ENCODE measurements at regions not wholly inside any gene's neighbourhood (a gene's known extent, or its start where the extent isn't known, plus 50 kb on each side); places are given as distances from the start of the nearest gene placed in this dataset.

DNA sequence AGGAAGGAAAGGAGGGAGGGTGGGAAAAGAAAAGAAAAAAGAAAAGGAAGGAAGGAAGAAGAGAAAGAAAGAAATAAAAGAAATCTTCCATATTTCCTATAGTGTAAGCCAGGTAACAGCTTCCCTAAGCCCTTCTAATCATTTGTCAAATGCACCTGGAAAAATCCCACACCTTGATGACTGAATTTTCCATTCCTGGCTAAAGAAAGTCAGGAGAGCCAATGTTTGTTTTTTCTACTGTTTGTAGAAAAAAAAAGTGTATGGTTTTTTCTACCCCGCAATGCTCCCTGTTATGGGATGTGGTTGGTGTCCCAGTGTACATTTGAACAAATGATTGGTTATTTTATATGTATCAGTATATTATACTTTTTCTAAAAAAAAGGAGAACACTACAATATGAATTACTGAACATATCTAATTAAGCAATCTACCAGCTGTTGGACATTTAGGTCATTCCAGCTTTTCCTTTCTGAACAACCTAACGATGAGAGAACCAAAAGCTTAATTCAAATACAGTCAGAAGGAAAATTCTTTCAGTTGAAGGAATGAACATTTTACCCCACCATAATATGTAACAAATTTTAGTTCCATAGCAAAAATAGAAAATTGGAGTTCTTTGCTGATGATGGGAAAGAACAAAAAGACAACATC, 355.0 kb downstream of the SETD4 start (continued):
- no peak for TF ChIP-seq PHB2 (IDR thresholded peaks at IDR 0.05; ENCODE audit: partially characterized antibody)
- TF ChIP-seq ZNF33A (CRISPR knock-in tag; IDR thresholded peaks at IDR 0.05; ENCODE audit: borderline replicate concordance), result no peak

DNA sequence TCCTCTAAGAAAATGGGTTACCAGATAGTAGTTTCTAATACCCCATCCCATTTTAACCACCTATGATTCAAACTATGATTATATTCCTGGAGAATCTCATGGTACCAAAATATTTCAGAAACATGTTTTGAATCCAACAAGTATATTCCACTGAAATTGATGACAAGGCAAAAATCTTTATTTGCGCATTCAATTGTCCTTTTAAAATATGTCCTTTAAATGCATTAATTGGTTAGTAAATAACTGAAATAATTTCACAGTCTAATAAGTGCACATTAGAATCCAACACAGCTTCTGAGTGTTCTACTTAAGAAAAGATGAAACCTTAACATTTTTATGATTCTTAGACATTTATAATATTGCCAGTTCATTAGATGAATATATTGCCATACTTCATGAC, 356.6 kb downstream of the SETD4 start:
- Histone ChIP-seq H3K4me3 (replicated peaks in 1 of 3; ENCODE audit: insufficient read depth in 1 of 3, low read depth in 2 of 3, low read length in 3 of 3) (no peak overlapping the region), H3K79me2 (ENCODE audit: insufficient read depth, low read length) (no peaks in the 10 kb centered on the region), H3K27me3 (ENCODE audit: control insufficient read depth in 1 of 2, insufficient read depth in 2 of 2, low read length in 2 of 2) (no peaks in the 10 kb centered on the region), H3K4me1 (ENCODE audit: insufficient read depth, low read length) (no peaks in the 10 kb centered on the region), H3K9me3 (ENCODE audit: low read length) (no peaks in the 10 kb centered on the region), H2AFZ (ENCODE audit: low read length) (no peak overlapping the region), H3K36me3 (replicated peaks in 1 of 2; ENCODE audit: control insufficient read depth in 1 of 2, insufficient read depth in 2 of 2, low read length in 2 of 2) (no peaks in the 10 kb centered on the region), H3K9ac (ENCODE audit: insufficient read depth, low read depth, low read length) (no peak overlapping the region), H4K20me1 (ENCODE audit: insufficient read depth, low read length) (no peaks in the 10 kb centered on the region), H3K4me2 (ENCODE audit: low read depth, low read length) (no peak overlapping the region), H3K27ac (ENCODE audit: extremely low read length, insufficient read depth, low read length) (no peak overlapping the region)
- no peak for ATAC-seq
- WGBS (ENCODE audit: low lambda C conversion rate), result 94% methylated on average over 1 of the region's 1 CpG
- BruUV-seq (replicated peaks), result no TSS peak
- ChIA-PET CTCF (ENCODE audit: low intra/inter-chr PET ratio, low total read pairs) (no interaction called here), POLR2A (no interaction called here)
- TF ChIP-seq MAFK (conservative IDR thresholded peaks at IDR 0.05 in 1 of 2, IDR thresholded peaks at IDR 0.05 in 1 of 2; ENCODE audit: low read length in 2 of 2) (peak; percentile 94 to 96), MAFF (IDR thresholded peaks at IDR 0.05; ENCODE audit: low read depth, low read length) (peak; percentile 95)
- TF ChIP-seq, protein P1, sequence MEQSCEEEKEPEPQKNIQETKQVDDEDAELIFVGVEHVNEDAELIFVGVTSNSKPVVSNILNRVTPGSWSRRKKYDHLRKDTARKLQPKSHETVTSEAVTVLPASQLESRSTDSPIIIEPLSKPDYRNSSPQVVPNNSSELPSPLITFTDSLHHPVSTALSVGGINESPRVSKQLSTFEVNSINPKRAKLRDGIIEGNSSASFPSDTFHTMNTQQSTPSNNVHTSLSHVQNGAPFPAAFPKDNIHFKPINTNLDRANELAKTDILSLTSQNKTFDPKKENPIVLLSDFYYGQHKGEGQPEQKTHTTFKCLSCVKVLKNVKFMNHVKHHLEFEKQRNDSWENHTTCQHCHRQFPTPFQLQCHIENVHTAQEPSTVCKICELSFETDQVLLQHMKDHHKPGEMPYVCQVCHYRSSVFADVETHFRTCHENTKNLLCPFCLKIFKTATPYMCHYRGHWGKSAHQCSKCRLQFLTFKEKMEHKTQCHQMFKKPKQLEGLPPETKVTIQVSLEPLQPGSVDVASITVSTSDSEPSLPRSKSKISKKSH (CRISPR knock-in tag; IDR thresholded peaks at IDR 0.05; ENCODE audit: borderline replicate concordance), result no peak
- no peak for FAIRE-seq
- in situ Hi-C loops (cut with HindIII; ENCODE audit: extremely low pct_ligation_motif_present, low pct_unique_long_range_greater_than_20kb), result no loop called here
- intact Hi-C loops (cut with micrococcal nuclease; ENCODE audit: unreplicated experiment), result no loop called here
- DNase-seq (ENCODE audit: low spot score), result no peak

DNA sequence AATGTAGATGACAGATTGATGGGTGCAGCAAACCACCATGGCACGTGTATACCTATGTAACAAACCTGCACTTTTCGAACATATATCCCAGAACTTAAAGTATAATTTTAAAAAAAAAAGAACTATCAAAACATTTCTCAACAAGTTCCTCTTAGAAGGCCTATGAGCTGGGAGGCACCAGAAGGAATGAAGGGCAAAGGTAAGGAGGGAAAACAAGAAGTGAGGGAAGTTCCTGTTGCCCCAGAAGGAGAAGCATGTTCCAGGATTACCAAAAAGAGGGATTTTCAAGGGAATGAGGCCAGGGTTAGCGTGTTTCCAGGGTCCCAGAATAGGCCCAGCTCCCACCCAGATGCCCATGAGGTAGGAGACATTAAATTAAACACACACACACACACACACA, 361.0 kb downstream of the SETD4 start:
- ChIA-PET CTCF (ENCODE audit: low intra/inter-chr PET ratio, low total read pairs) (no interaction called here), POLR2A (no interaction called here)
- WGBS (ENCODE audit: low lambda C conversion rate), result 12% methylated on average over 3 of the region's 3 CpGs

More for the DNA sequence above, 361.0 kb downstream of the SETD4 start:
- Histone ChIP-seq H3K4me1 (ENCODE audit: insufficient read depth, low read length) (no peaks in the 10 kb centered on the region), H3K9ac (ENCODE audit: insufficient read depth, low read depth, low read length) (no peak overlapping the region), H3K79me2 (ENCODE audit: insufficient read depth, low read length) (no peaks in the 10 kb centered on the region), H2AFZ (ENCODE audit: low read length) (no peak overlapping the region), H3K4me2 (ENCODE audit: low read depth, low read length) (no peak overlapping the region), H3K27ac (ENCODE audit: extremely low read length, insufficient read depth, low read length) (no peak overlapping the region), H3K36me3 (replicated peaks in 1 of 2; ENCODE audit: control insufficient read depth in 1 of 2, insufficient read depth in 2 of 2, low read length in 2 of 2) (no peaks in the 10 kb centered on the region), H4K20me1 (ENCODE audit: insufficient read depth, low read length) (no peaks in the 10 kb centered on the region), H3K27me3 (ENCODE audit: control insufficient read depth in 1 of 2, insufficient read depth in 2 of 2, low read length in 2 of 2) (no peaks in the 10 kb centered on the region), H3K9me3 (ENCODE audit: low read length) (no peaks in the 10 kb centered on the region), H3K4me3 (replicated peaks in 1 of 3; ENCODE audit: insufficient read depth in 1 of 3, low read depth in 2 of 3, low read length in 3 of 3) (no peak overlapping the region)
- ATAC-seq (no peak), FAIRE-seq (no peak), DNase-seq (ENCODE audit: low spot score) (no peak)
- TF ChIP-seq, protein P2, sequence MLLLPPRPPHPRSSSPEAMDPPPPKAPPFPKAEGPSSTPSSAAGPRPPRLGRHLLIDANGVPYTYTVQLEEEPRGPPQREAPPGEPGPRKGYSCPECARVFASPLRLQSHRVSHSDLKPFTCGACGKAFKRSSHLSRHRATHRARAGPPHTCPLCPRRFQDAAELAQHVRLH (CRISPR knock-in tag; IDR thresholded peaks at IDR 0.05; ENCODE audit: borderline replicate concordance, low read depth), result no peak
- intact Hi-C loops (cut with micrococcal nuclease; ENCODE audit: unreplicated experiment) (no loop called here), in situ Hi-C loops (cut with HindIII; ENCODE audit: extremely low pct_ligation_motif_present, low pct_unique_long_range_greater_than_20kb) (no loop called here)
- no TSS peak for BruUV-seq (replicated peaks)

All from HepG2 (cell line).